DND-41 (cell line): ENCODE measurements at regions not wholly inside any gene's neighbourhood (a gene's known extent, or its start where the extent isn't known, plus 50 kb on each side); places are given as distances from the start of the nearest gene placed in this dataset.

ENCODE experiments used
- ATAC-seq: fragments of 200-7000 bp; cut with Tn5 transposase; 3 replicates; pipeline ENCODE4 v1.9.1; 2021; ENCODE audit warnings: low read depth; ENCODE audit not compliant: insufficient read depth
- DNase-seq: peaks from one replicate; pipeline ENCODE4 v3.0.0-alpha.2; 2020
- H2AFZ ChIP-seq: 2 replicates; pipeline ENCODE4 v1.6.0; 2012; ENCODE audit warnings: low read depth, low read length
- H3K27ac ChIP-seq: 2 replicates; pipeline ENCODE4 v1.5.1; 2012; ENCODE audit warnings: low read length, inconsistent platforms
- H3K27me3 ChIP-seq: fragments of 200-600 bp; sonication (generic); 2 replicates; pipeline ENCODE4 v1.6.0; 2012; ENCODE audit warnings: low read length, mild to moderate bottlenecking, inconsistent platforms; ENCODE audit not compliant: insufficient read depth, poor library complexity
- H3K36me3 ChIP-seq: 2 replicates; pipeline ENCODE4 v1.5.1; 2012; ENCODE audit warnings: low read length, inconsistent platforms; ENCODE audit not compliant: insufficient read depth
- H3K4me1 ChIP-seq: 2 replicates; pipeline ENCODE4 v1.5.1; 2012; ENCODE audit warnings: mild to moderate bottlenecking, low read length; ENCODE audit not compliant: insufficient read depth
- H3K4me2 ChIP-seq: 2 replicates; pipeline ENCODE4 v1.6.0; 2012; ENCODE audit warnings: mild to moderate bottlenecking, moderate library complexity, low read length, inconsistent platforms; ENCODE audit not compliant: insufficient read depth
- H3K4me3 ChIP-seq, 2 experiments: fragments of 200-600 bp in 1 of 2; shearing (Covaris generic) in 1 of 2; 2 replicates each; pipeline ENCODE4 v1.5.1; 2012 to 2016; ENCODE audit warnings: inconsistent platforms in 2 of 2, low read length in 2 of 2, mild to moderate bottlenecking in 2 of 2, low read depth in 1 of 2, moderate library complexity in 1 of 2
- H3K79me2 ChIP-seq: 2 replicates; pipeline ENCODE4 v1.6.0; 2012; ENCODE audit warnings: low read length, inconsistent platforms; ENCODE audit not compliant: insufficient read depth
- H3K9ac ChIP-seq: 2 replicates; pipeline ENCODE4 v1.6.0; 2012; ENCODE audit warnings: low read depth, mild to moderate bottlenecking, inconsistent platforms, low read length, moderate library complexity
- H3K9me3 ChIP-seq: 2 replicates; pipeline ENCODE4 v1.5.1; 2012; ENCODE audit warnings: low read length, moderate library complexity, mild to moderate bottlenecking, inconsistent platforms; ENCODE audit not compliant: insufficient read depth, severe bottlenecking
- H4K20me1 ChIP-seq: 2 replicates; pipeline ENCODE4 v1.6.0; 2012; ENCODE audit warnings: low read length; ENCODE audit not compliant: insufficient read depth
- EZH2 ChIP-seq: IDR thresholded peaks from 3 replicates; pipeline ENCODE4 v1.6.1; 2012; ENCODE audit warnings: borderline replicate concordance, low read depth, mild to moderate bottlenecking, moderate library complexity, low read length, inconsistent platforms; ENCODE audit not compliant: severe bottlenecking
- TF ChIP-seq, protein P1 (sequence below): IDR thresholded peaks from 2 replicates; pipeline ENCODE4 v1.5.1; 2012; ENCODE audit warnings: borderline replicate concordance, low read length, moderate library complexity, mild to moderate bottlenecking; ENCODE audit not compliant: poor library complexity, severe bottlenecking; ENCODE audit errors: extremely low read depth

DNA sequence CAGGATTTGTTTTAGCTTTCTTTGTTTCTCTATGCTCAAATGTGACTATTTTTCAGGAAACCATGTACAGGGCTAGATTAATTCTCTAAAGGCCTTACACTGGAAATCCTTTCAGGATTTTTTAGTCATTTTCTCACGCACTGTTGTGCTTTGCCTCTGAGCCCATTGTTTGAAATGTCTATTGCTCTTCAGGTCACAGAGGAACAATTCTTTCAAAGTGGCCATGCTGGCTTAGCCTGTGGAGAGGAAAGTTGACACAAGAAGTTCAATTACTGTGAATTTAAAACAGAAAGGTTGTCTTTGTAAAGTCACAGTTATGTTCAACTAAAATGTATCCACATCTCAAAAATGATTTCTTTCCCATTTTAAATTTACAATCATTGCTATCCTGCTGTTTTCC lies 1071.7 kb upstream of the POT1 start:
- H3K4me1 ChIP-seq, result no peaks in the 10 kb centered on the region
- H3K27me3 ChIP-seq, result no peaks in the 10 kb centered on the region
- TF ChIP-seq, protein P1, sequence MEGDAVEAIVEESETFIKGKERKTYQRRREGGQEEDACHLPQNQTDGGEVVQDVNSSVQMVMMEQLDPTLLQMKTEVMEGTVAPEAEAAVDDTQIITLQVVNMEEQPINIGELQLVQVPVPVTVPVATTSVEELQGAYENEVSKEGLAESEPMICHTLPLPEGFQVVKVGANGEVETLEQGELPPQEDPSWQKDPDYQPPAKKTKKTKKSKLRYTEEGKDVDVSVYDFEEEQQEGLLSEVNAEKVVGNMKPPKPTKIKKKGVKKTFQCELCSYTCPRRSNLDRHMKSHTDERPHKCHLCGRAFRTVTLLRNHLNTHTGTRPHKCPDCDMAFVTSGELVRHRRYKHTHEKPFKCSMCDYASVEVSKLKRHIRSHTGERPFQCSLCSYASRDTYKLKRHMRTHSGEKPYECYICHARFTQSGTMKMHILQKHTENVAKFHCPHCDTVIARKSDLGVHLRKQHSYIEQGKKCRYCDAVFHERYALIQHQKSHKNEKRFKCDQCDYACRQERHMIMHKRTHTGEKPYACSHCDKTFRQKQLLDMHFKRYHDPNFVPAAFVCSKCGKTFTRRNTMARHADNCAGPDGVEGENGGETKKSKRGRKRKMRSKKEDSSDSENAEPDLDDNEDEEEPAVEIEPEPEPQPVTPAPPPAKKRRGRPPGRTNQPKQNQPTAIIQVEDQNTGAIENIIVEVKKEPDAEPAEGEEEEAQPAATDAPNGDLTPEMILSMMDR, result no peak
- TF ChIP-seq EZH2, result no peak
- no peaks in the 10 kb centered on the region for H3K9me3 ChIP-seq
- ATAC-seq (no peak), DNase-seq (no peak)
- H3K27ac ChIP-seq, result no peak overlapping the region
- no peaks in the 10 kb centered on the region for H3K36me3 ChIP-seq
- H4K20me1 ChIP-seq, result no peaks in the 10 kb centered on the region
- no peaks in the 10 kb centered on the region for H3K79me2 ChIP-seq
- H2AFZ ChIP-seq, result no peak overlapping the region
- no peak overlapping the region for H3K9ac ChIP-seq
- H3K4me2 ChIP-seq, result no peak overlapping the region
- no peak overlapping the region for H3K4me3 ChIP-seq

GRCh38 chr7:125984795-125985194 lies 1055.2 kb upstream of the POT1 start:
- no peaks in the 10 kb centered on the region for H3K4me1 ChIP-seq
- no peak overlapping the region for H3K4me2 ChIP-seq
- no peak for TF ChIP-seq EZH2
- TF ChIP-seq, protein P1, result no peak
- H2AFZ ChIP-seq, result no peak overlapping the region
- H3K27me3 ChIP-seq, result no peaks in the 10 kb centered on the region
- H3K27ac ChIP-seq, result no peak overlapping the region
- H3K9ac ChIP-seq, result no peak overlapping the region
- H4K20me1 ChIP-seq, result no peaks in the 10 kb centered on the region
- H3K79me2 ChIP-seq, result no peaks in the 10 kb centered on the region
- H3K4me3 ChIP-seq, result no peak overlapping the region
- no peaks in the 10 kb centered on the region for H3K9me3 ChIP-seq
- no peak for ATAC-seq
- H3K36me3 ChIP-seq, result no peaks in the 10 kb centered on the region
- DNase-seq, result no peak

DNA sequence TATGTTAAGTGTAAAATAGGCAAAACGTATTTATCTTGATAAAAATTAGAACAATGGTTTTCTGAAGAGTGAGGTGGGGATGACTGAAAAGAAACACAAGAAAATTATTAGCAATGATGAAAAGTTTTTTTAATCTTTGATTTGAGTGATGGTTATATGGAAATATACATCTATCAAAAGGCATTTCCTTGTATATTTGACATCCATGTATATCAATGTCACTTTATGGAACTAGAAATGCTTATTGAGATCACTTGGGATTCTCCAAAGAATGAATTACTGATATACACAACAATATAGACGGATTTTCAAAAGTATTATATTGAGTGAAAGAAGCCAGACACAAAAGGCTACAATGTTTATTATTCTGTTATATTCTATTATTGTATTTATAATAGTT lies 1042.0 kb upstream of the POT1 start:
- TF ChIP-seq, protein P1, result no peak
- TF ChIP-seq EZH2, result no peak
- ATAC-seq, result no peak

More for the DNA sequence above, 1042.0 kb upstream of the POT1 start:
- no peak overlapping the region for H2AFZ ChIP-seq
- H3K27ac ChIP-seq, result no peak overlapping the region
- DNase-seq, result no peak
- H3K4me3 ChIP-seq, result no peak overlapping the region
- H3K27me3 ChIP-seq, result no peaks in the 10 kb centered on the region
- no peak overlapping the region for H3K9ac ChIP-seq
- H3K4me2 ChIP-seq, result no peak overlapping the region
- H4K20me1 ChIP-seq, result no peaks in the 10 kb centered on the region
- H3K79me2 ChIP-seq, result no peaks in the 10 kb centered on the region
- H3K9me3 ChIP-seq, result no peaks in the 10 kb centered on the region
- H3K4me1 ChIP-seq, result no peaks in the 10 kb centered on the region
- no peaks in the 10 kb centered on the region for H3K36me3 ChIP-seq
